DND-41 (cell line): ENCODE measurements at regions not wholly inside any gene's neighbourhood (a gene's known extent, or its start where the extent isn't known, plus 50 kb on each side); places are given as distances from the start of the nearest gene placed in this dataset.

ENCODE experiments used
- ATAC-seq: fragments of 200-7000 bp; cut with Tn5 transposase; 3 replicates; pipeline ENCODE4 v1.9.1; 2021; ENCODE audit warnings: low read depth; ENCODE audit not compliant: insufficient read depth
- DNase-seq: peaks from one replicate; pipeline ENCODE4 v3.0.0-alpha.2; 2020
- H2AFZ ChIP-seq: 2 replicates; pipeline ENCODE4 v1.6.0; 2012; ENCODE audit warnings: low read depth, low read length
- H3K27ac ChIP-seq: 2 replicates; pipeline ENCODE4 v1.5.1; 2012; ENCODE audit warnings: low read length, inconsistent platforms
- H3K27me3 ChIP-seq: fragments of 200-600 bp; sonication (generic); 2 replicates; pipeline ENCODE4 v1.6.0; 2012; ENCODE audit warnings: low read length, mild to moderate bottlenecking, inconsistent platforms; ENCODE audit not compliant: insufficient read depth, poor library complexity
- H3K36me3 ChIP-seq: 2 replicates; pipeline ENCODE4 v1.5.1; 2012; ENCODE audit warnings: low read length, inconsistent platforms; ENCODE audit not compliant: insufficient read depth
- H3K4me1 ChIP-seq: 2 replicates; pipeline ENCODE4 v1.5.1; 2012; ENCODE audit warnings: mild to moderate bottlenecking, low read length; ENCODE audit not compliant: insufficient read depth
- H3K4me2 ChIP-seq: 2 replicates; pipeline ENCODE4 v1.6.0; 2012; ENCODE audit warnings: mild to moderate bottlenecking, moderate library complexity, low read length, inconsistent platforms; ENCODE audit not compliant: insufficient read depth
- H3K4me3 ChIP-seq, 2 experiments: fragments of 200-600 bp in 1 of 2; shearing (Covaris generic) in 1 of 2; 2 replicates each; pipeline ENCODE4 v1.5.1; 2012 to 2016; ENCODE audit warnings: inconsistent platforms in 2 of 2, low read length in 2 of 2, mild to moderate bottlenecking in 2 of 2, low read depth in 1 of 2, moderate library complexity in 1 of 2
- H3K79me2 ChIP-seq: 2 replicates; pipeline ENCODE4 v1.6.0; 2012; ENCODE audit warnings: low read length, inconsistent platforms; ENCODE audit not compliant: insufficient read depth
- H3K9ac ChIP-seq: 2 replicates; pipeline ENCODE4 v1.6.0; 2012; ENCODE audit warnings: low read depth, mild to moderate bottlenecking, inconsistent platforms, low read length, moderate library complexity
- H3K9me3 ChIP-seq: 2 replicates; pipeline ENCODE4 v1.5.1; 2012; ENCODE audit warnings: low read length, moderate library complexity, mild to moderate bottlenecking, inconsistent platforms; ENCODE audit not compliant: insufficient read depth, severe bottlenecking
- H4K20me1 ChIP-seq: 2 replicates; pipeline ENCODE4 v1.6.0; 2012; ENCODE audit warnings: low read length; ENCODE audit not compliant: insufficient read depth
- CTCF ChIP-seq: IDR thresholded peaks from 2 replicates; pipeline ENCODE4 v1.5.1; 2012; ENCODE audit warnings: borderline replicate concordance, low read length, moderate library complexity, mild to moderate bottlenecking; ENCODE audit not compliant: poor library complexity, severe bottlenecking; ENCODE audit errors: extremely low read depth
- EZH2 ChIP-seq: IDR thresholded peaks from 3 replicates; pipeline ENCODE4 v1.6.1; 2012; ENCODE audit warnings: borderline replicate concordance, low read depth, mild to moderate bottlenecking, moderate library complexity, low read length, inconsistent platforms; ENCODE audit not compliant: severe bottlenecking

GRCh38 chr2:20563251-20563650 is 87.6 kb downstream of the HS1BP3 start:
- no peak overlapping the region for H3K4me2 ChIP-seq
- no peaks in the 10 kb centered on the region for H3K27me3 ChIP-seq
- H3K36me3 ChIP-seq: no peaks in the 10 kb centered on the region
- DNase-seq (no peak), ATAC-seq (no peak)
- H3K9me3 ChIP-seq: no peaks in the 10 kb centered on the region
- no peak overlapping the region for H3K9ac ChIP-seq
- no peaks in the 10 kb centered on the region for H3K79me2 ChIP-seq
- H3K27ac ChIP-seq: no peak overlapping the region
- no peak overlapping the region for H2AFZ ChIP-seq
- no peak overlapping the region for H3K4me3 ChIP-seq
- no peak for TF ChIP-seq CTCF
- TF ChIP-seq EZH2: no peak
- no peaks in the 10 kb centered on the region for H3K4me1 ChIP-seq
- H4K20me1 ChIP-seq: no peaks in the 10 kb centered on the region

GRCh38 chr2:20563833-20564232 is 87.1 kb downstream of the HS1BP3 start:
- Histone ChIP-seq H3K4me3 (no peak overlapping the region), H4K20me1 (no peaks in the 10 kb centered on the region; the same call in 1 of the 2 replicates), H3K4me1 (no peaks in the 10 kb centered on the region), H3K4me2 (no peak overlapping the region), H3K9me3 (no peaks in the 10 kb centered on the region), H3K27me3 (no peaks in the 10 kb centered on the region), H3K9ac (no peak overlapping the region), H3K79me2 (no peaks in the 10 kb centered on the region), H2AFZ (no peak overlapping the region), H3K27ac (no peak overlapping the region), H3K36me3 (no peaks in the 10 kb centered on the region)
- TF ChIP-seq CTCF: no peak
- no peak for TF ChIP-seq EZH2
- ATAC-seq (no peak), DNase-seq (no peak)

- H3K27me3 ChIP-seq: no peaks in the 10 kb centered on the region
- H3K4me2 ChIP-seq: no peak overlapping the region
Observed at GRCh38 chr2:20565101-20565622, 85.7 kb downstream of the HS1BP3 start.

More at GRCh38 chr2:20565101-20565622, 85.7 kb downstream of the HS1BP3 start:
- H3K4me3 ChIP-seq: no peak overlapping the region
- H3K27ac ChIP-seq: no peak overlapping the region
- TF ChIP-seq CTCF (no peak), EZH2 (no peak)
- ATAC-seq (no peak), DNase-seq (no peak)
- no peaks in the 10 kb centered on the region for H3K4me1 ChIP-seq
- no peaks in the 10 kb centered on the region for H3K79me2 ChIP-seq
- H3K36me3 ChIP-seq: no peaks in the 10 kb centered on the region
- H3K9ac ChIP-seq: no peak overlapping the region
- no peak overlapping the region for H2AFZ ChIP-seq
- H3K9me3 ChIP-seq: no peaks in the 10 kb centered on the region
- no peaks in the 10 kb centered on the region; the same call in 1 of the 2 replicates for H4K20me1 ChIP-seq
